NOMO-1 (cell line): ENCODE measurements at regions not wholly inside any gene's neighbourhood (a gene's known extent, or its start where the extent isn't known, plus 50 kb on each side); places are given as distances from the start of the nearest gene placed in this dataset.
"Not testable (repeated sequence)": the region's sequence is repeated elsewhere in the genome, so short reads cannot be mapped to it uniquely, and the experiment has no call there.

ENCODE experiments used
- DNase-seq, 2 experiments: peaks; one replicate each; lab custom pipeline; 2025; ENCODE audit not compliant: unreplicated experiment in 2 of 2; lab: John Stamatoyannopoulos, UW

DNA sequence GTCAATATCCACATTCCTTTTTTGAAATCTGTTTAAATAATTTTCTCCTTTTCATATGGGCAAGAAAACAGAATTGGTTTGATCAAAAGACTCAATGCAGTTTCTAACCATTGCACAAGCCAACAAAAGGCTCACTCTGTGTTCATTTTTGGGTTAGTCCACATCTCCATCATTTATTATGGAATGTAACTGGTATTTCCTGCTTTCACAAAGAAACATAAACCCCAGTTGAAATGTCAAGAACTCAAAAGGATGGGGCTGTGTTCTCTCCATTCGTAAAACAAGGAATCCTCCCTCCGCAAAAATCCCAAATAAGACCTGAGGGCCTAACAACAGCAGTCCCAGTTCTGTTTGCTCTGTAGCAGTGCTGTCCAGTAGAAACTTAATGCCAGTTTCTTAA, 420.9 kb downstream of the GJA1 start:
- no peak for DNase-seq

DNA sequence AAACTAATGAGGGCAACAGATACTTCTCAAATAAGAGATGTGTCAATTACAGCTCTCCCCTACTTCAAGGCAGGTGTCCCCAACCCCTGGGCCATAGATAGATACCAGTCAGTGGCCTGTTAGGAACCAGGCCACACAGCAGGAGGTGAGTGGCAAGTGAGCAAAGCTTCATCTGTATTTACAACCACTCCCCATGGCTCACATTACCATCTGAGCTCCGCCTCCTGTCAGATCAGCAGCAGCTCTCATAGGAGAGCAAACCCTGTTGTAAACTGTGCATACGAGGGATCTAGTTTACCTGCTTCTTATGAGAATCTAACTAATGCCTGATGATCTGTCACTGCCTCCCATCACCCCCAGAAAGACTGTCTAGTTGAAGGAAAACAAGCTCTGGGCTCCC, 422.1 kb downstream of the GJA1 start:
- no peak for DNase-seq

GRCh38 chr6:121858310-121858709, 422.9 kb downstream of the GJA1 start:
- DNase-seq, result no peak

GRCh38 chr6:121858986-121859385, 423.5 kb downstream of the GJA1 start:
- DNase-seq, result no peak

DNA sequence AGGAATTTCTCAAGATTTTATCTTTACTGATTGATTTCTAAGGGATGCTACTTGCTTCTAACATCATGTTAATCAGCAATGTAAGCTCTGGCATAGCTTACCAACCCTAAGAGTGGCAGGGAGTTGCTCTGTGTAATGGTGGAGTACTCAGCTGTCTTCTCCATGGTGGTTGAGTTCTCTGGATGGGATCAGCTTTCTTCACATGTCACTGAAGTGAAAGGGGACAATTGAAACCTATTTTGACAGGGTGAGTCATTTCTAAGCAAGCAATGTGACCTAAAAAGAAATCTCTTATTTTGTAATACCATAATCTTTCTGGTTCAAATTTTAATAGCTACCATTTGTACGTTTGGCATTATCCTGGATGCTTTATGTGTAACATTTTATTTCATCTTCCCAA, 430.4 kb downstream of the GJA1 start:
- DNase-seq, result no peak

- no peak for DNase-seq
These were observed 431.6 kb downstream of the GJA1 start for GRCh38 chr6:121867095-121867494.

DNA sequence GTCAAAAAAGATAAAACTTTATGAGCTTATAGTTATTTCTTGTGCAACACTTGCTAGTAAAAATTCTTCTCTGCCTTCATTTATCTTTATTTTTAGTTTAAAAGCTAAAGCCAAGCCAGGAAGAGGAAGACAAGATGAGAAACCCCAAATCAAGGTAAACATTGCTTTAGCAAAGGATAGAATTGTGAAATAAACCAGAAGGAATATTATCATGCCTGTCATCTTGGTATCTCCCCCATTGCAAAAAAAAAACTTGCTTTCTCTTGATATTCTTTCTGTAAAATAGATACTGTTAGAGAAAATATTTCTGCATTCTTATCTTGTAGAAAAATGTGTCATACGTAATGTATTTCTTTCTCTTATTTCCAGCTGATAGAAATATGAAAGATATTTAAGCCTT, 432.8 kb downstream of the GJA1 start:
- DNase-seq, result no peak

DNA sequence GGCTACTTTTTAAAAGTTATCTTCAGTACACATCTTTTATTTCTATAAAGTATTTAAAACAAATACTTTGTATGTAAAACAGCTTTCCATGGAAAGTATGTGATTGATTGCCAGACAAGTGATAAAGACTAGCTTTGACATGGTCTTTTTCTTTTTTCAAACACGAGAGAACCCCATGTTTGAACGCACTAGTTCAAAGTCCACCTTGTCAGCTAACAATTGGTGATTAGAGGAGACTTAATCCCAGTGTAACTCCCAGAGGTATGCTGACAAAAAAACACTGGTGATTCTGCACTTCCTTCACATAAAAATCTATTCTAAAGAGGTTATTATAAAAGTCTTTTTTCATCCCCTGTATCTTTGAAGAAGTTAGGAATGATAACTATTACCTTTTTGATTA, 438.1 kb downstream of the GJA1 start:
- DNase-seq, result no peak

- no peak for DNase-seq
These were observed 441.3 kb downstream of the GJA1 start for GRCh38 chr6:121876721-121877120.

DNA sequence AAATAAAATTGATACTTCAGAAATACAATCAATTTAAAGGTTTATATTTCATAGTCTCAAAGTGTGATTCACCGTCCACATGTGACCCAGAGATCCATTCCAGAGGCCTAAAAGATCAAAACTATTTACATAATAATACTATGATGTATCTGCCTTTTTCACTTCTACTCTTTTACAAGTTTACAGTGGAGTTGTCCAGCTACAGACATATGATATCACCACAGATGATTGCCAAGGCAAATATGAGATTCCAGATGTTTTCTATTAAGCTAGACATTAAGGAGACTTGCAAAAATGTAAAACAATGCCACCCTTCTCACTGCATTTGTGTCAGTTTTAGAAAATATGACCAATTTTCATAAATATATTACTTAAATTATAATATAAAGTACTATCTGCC, 443.7 kb downstream of the GJA1 start:
- DNase-seq, result no peak

GRCh38 chr6:121880831-121881230, 445.4 kb downstream of the GJA1 start:
- DNase-seq, result no peak

DNA sequence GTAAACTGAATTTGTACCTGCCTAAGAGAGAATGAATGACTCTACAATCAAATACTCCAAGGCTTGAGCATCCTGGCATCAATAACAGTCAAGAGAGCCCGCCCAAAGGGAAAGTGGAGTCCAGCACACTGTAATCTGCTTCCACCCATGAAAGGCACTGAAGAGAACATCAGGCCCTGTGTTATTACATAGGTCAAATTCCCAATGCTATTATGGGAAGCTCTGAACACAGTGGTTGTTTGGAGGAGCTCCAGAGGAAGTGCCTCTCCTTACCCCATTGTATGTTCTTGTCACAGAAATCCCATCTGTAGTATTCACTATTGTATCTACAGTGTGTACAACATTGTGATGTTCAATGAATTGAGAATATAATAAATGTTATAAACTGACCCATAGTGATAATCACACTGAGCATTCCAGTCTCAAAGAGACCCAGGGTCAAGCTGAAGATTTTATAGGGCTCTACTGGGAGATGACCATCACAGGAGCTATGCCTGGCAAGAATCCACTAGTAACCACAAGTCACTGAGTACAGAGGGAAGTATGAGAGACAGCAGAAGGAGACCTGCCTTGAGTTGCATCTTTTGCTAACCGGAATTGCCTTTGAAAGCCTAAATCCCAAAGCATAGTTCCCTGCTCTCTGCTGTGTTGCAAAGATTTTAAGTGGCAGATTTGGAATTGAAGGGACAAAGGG, 446.7 kb downstream of the GJA1 start:
- DNase-seq, result no peak

GRCh38 chr6:121884091-121884490, 448.6 kb downstream of the GJA1 start:
- no peak for DNase-seq

- DNase-seq, result no peak
These were observed 449.2 kb downstream of the GJA1 start for GRCh38 chr6:121884620-121885019.

- DNase-seq, result no peak
These were observed 450.1 kb downstream of the GJA1 start for GRCh38 chr6:121885399-121886152.

DNA sequence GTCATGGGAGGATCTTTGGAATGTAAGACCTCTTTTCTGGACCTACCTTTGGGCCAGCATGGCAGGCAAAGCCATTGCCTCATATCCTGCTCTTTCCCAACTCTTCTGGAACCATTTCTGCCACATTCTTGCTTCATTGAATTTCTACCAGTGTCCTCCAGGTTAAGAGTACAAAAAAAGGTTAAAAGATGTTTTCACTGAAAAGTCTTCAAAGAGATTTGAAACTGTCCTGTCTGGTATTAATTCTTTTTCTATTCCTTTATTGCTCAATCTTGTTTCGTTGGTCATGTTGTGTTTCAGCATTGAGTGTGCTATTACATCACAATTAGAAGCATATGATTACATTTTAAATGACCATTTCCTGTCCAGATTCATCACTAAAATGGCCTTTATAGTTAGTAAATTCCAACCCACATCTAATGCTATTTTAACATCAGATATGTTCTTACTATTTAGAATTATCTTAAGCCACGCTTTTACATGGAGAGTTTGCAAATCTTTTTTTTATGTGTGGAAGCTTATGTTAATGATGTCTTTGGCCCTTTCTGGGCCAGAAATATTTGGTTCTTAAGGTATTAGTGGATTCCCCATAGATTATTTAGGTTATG, 450.9 kb downstream of the GJA1 start:
- no peak for DNase-seq

DNA sequence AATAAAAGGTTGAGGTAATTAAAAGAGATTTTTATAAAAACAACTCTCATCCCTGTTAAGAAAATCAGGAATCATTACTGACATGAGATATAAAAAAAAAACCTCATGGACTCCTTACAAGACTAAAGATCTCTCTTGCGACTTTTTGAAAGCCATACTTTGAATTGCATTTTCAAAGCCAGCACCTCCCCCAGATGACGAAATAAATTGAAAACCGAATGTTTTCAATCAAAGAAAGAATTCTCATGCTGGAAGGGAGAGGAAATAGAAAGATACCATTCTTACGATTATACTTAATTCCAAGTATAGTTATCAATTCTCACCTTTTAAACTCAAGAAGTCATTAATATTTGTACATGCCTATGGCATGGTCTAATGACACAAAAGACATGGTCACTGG, 452.3 kb downstream of the GJA1 start:
- DNase-seq, result no peak

- no peak for DNase-seq
These were observed 455.0 kb downstream of the GJA1 start for GRCh38 chr6:121890307-121890910.

DNA sequence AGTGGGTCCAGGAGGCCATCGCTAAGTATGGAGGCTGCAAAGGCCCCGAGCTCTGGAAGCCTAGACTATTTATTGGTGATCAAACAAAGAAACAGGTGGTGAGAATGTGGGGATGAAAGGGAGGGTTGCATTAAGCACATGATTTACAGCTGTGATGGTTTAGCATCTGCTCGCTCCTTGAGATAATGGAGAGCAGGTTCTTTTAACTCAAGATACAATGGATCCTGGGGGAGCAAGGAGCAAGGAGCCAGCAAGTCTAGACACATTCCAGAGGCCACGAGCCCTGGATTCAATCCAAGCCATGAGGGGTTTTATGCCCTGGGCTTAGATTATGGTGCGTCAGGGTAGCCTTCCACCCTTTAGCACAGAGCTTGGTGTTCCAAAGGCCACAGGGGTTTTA, 460.3 kb downstream of the GJA1 start:
- DNase-seq, result not testable (repeated sequence)

DNA sequence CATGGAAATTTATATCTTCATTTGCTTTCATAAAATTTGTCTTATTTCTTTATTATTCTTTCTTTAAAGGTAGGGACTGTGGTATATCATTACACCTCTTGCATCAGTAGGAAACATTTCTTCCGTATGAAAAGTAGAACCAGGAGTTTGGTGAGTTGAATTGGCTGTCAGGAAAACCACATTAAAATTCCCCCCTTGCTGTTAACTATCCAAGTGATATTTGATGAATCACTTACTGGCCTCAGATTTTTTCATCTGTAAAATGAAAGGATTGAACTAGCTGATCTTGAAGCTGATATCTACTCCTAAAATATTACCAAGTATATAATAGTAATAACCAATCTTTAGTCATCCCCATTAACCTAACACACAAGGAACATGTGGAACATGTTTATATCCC, 460.9 kb downstream of the GJA1 start:
- DNase-seq, result no peak

DNA sequence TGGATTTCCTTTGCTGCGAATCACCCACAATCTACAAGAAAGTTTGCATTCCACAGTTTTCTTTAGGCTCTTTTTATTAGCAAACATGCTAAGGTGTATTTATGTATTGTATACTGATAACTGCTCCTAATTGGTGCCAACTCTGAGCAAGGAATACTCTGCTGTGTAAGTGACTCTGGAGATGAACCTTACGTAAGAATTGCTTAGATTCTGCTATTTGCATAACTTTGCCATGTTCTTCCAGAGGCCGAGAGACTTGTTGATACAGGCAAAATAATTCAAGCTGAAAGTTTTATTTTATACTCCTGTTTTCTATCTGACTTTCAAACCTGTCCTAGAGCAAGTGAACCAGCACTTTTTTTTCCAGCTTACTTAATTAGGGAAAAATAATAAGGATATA, 461.3 kb downstream of the GJA1 start:
- DNase-seq, result no peak

DNA sequence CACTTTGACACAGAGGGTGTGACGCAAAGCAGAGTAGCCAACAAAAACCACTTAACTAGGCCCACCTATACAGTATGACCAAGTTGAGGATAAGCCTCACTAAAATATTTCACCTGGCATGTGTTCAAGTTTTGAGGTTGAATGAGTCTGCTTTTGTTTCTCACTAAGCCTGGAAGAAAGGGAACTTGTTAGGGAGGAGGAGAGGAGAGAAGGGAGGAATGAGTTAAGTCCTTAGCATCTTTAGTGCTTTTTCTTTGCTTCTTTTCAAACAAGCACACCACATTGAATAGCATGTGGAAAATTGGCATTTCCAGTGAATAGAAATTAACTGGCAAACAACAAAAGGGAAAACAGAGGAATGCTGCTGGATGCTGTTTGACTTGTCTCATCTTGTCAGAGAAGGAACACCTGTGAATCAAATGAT, 461.9 kb downstream of the GJA1 start:
- DNase-seq, result no peak
